ENCODE measurements at regions not wholly inside any gene's neighbourhood (a gene's known extent, or its start where the extent isn't known, plus 50 kb on each side); places are given as distances from the start of the nearest gene placed in this dataset.

DNA sequence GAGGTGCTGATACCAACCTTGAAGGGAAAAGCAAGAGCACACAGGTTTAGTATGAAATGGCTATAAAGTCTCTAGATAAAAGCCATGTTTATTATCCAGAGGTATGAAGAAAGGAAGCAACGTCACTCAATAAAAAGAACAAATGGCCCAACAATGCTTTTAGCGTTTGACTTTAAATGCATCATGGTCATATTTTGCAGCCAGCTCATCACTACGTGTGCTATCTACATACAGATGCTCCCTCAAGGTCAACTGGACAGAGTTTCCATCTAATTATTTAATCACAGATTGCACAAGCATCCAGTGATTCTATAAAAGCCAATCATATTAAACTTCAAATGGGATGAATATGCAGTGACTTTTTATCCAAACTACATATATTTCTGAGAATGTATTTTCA is 127.6 kb upstream of the SYNDIG1 start:
- TF ChIP-seq FOXA2 (IDR thresholded peaks at IDR 0.05), result no peak
- no peak for TF ChIP-seq HNF4A (conservative IDR thresholded peaks at IDR 0.05)
- TF ChIP-seq EGR1 (IDR thresholded peaks at IDR 0.05; ENCODE audit: low read depth in 2 of 2), result no peak
- TF ChIP-seq NR2F2 (IDR thresholded peaks at IDR 0.05), result no peak
- TF ChIP-seq TAF1 (conservative IDR thresholded peaks at IDR 0.05), result no peak
- TF ChIP-seq REST (IDR thresholded peaks at IDR 0.05), result no peak
- TF ChIP-seq JUND (IDR thresholded peaks at IDR 0.05), result no peak
- TF ChIP-seq FOXA1 (IDR thresholded peaks at IDR 0.05), result no peak
- TF ChIP-seq CTCF (IDR thresholded peaks at IDR 0.05; ENCODE audit: low read depth, low read length, missing input control), result no peak
- TF ChIP-seq, protein P1, sequence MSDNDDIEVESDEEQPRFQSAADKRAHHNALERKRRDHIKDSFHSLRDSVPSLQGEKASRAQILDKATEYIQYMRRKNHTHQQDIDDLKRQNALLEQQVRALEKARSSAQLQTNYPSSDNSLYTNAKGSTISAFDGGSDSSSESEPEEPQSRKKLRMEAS (IDR thresholded peaks at IDR 0.05), result no peak
- no peak for TF ChIP-seq SP1 (IDR thresholded peaks at IDR 0.05)
- TF ChIP-seq RXRA (IDR thresholded peaks at IDR 0.05), result no peak
- no peak for TF ChIP-seq GABPA (IDR thresholded peaks at IDR 0.05 in 1 of 2, conservative IDR thresholded peaks at IDR 0.05 in 1 of 2)
- TF ChIP-seq ATF3 (IDR thresholded peaks at IDR 0.05), result no peak
- TF ChIP-seq RAD21 (IDR thresholded peaks at IDR 0.05), result no peak
- no peak for TF ChIP-seq HNF4G (IDR thresholded peaks at IDR 0.05)
- TF ChIP-seq ZBTB33 (IDR thresholded peaks at IDR 0.05), result no peak
- TF ChIP-seq YY1 (IDR thresholded peaks at IDR 0.05), result no peak
- DNase-seq (ENCODE audit: low spot score), result no peak
- Histone ChIP-seq H3K27me3 (ENCODE audit: control insufficient read depth in 4 of 4, insufficient read depth in 4 of 4, low read length in 3 of 4) (peaks cover 0 to 4% (median 0%) of the 10 kb centered on the region in 4 donors), H3K9me3 (ENCODE audit: control insufficient read depth in 4 of 4, low read length in 3 of 4) (no peaks in the 10 kb centered on the region), H3K27ac (ENCODE audit: low read depth in 1 of 2, low read length in 2 of 2) (no peak overlapping the region), H3K4me1 (ENCODE audit: control insufficient read depth in 4 of 4, insufficient read depth in 4 of 4, low read length in 3 of 4) (no peaks in the 10 kb centered on the region), H3K4me3 (ENCODE audit: low read depth in 1 of 3, low read length in 3 of 3) (no peak overlapping the region), H3K9ac (ENCODE audit: low read depth in 1 of 2, low read length in 2 of 2) (no peak overlapping the region), H3K36me3 (ENCODE audit: control insufficient read depth in 4 of 4, insufficient read depth in 3 of 4, low read depth in 1 of 4, low read length in 3 of 4) (no peaks in the 10 kb centered on the region)
- WGBS, result 74% methylated on average over 3 of the region's 3 CpGs
